T follicular helper cell (primary cell): ENCODE measurements at regions not wholly inside any gene's neighbourhood (a gene's known extent, or its start where the extent isn't known, plus 50 kb on each side); places are given as distances from the start of the nearest gene placed in this dataset.

ENCODE experiments used
- DNase-seq: peaks from one replicate; pipeline ENCODE4 v3.0.0-alpha.2; 2020; ENCODE audit warnings: low read depth

GRCh38 chr6:26149240-26149639 lies 62.0 kb downstream of the HFE start:
- no peak for DNase-seq

- no peak for DNase-seq
These were observed 65.2 kb downstream of the HFE start for GRCh38 chr6:26152226-26153101.

DNA sequence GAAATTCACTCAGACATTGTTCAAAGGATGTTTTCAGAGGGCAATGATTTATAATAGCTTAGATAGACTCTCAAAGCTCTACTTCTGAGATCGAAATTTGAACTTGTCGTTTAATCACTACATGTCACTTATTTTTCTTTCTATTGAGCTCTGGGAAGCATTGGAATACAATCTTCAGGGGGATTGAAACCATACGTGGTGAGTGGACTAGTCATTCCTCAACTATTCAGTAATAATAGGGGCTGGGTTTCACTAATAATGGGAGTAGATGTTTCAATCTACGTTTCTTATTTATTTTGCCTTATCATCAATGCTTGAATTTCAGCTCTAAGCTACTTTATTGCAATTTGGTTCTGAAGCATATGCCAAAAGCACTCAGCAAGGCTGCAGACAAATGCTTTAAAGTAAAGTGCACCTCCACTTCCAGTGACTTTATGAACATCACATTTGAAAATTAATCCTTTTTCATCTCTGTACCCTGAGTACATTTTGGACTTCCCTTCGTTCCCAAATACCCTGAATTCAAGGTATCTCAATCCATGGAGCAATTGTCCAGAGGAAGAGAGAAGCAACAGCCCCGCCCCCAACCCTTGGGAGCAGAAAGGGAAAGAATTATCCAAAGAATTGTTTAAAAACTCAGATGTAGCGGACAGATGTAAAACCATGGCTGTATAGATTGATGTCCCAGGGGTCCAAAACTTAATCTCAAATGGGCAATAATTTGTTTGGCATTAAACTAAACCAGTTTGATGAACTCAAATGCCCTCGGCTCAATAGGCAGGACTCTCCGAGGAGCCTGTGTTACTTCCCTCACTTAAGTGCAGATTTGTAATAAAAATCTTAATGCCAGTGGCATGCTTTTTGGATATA lies 68.1 kb downstream of the HFE start:
- DNase-seq, result no peak

- peak; percentile 71 for DNase-seq
These were observed 69.0 kb downstream of the HFE start for GRCh38 chr6:26156105-26156849.

DNA sequence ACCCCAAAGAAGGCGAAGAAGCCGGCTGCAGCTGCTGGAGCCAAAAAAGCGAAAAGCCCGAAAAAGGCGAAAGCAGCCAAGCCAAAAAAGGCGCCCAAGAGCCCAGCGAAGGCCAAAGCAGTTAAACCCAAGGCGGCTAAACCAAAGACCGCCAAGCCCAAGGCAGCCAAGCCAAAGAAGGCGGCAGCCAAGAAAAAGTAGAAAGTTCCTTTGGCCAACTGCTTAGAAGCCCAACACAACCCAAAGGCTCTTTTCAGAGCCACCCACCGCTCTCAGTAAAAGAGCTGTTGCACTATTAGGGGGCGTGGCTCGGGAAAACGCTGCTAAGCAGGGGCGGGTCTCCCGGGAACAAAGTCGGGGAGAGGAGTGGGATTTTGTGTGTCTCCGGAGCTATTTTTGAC lies 69.6 kb downstream of the HFE start:
- peak; percentile 61 for DNase-seq

DNA sequence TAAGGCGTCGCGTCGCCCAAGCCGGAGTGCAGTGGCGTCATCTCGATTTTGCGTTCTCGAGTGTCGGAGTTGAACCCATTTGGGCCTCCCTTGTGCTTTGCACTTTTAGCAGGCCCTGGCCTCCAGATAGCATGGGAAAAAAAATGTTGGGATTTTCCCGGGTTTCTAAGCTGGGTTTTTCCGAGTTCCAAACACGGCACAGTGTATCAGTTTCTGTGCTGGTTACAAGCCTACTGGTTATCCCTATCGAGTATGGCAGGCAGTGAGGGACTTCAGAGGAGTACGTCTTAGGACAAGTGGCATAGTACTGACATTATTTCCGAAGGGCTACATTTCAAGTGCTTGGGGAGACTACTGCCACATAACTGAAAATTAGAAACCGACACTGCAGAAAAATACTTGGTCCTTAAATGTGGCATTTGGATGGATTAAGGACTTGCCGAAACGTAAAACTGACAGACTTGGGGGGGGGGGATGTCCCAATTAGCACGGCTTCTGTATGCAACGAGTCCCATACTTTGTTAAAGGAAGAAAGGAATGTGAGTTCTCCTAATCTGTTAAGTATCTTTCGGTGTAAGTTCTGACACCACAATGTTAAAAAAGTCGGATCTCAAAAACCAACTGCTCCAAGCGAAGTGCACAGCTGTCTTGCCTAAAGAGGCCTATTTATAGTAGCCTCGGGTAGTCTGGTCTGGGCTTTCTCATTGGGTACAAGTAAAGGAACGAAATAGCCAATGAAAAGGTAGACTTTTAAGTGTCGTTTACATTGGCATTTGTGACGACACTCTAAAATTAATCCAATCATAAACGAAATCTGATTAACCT lies 70.2 kb downstream of the HFE start:
- peak; percentile 71 for DNase-seq

GRCh38 chr6:26158076-26158580 lies 70.9 kb downstream of the HFE start:
- DNase-seq, result peak; percentile 74

GRCh38 chr6:26158581-26159356 lies 71.5 kb downstream of the HFE start:
- DNase-seq, result peak; percentile 59

- DNase-seq, result no peak
These were observed 72.4 kb downstream of the HFE start for GRCh38 chr6:26159357-26160273.

DNA sequence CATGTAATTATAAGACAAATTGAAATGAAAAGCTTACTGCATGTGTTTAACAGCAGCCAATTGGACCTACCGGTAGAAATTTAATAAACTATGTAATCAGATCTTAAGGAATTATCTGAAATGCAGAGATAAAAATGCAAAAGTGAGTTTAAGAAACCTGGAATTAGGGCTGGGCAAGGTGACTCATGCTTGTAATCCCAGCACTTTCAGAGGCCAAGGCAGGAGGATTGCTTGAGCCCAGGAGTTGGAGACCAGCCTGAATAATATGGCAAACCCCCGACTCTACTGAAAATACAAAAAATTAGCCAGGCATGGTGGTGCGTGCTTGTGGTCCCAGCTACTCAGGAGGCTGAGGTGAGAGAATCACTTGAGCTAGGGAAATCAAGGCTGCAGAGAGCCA lies 74.1 kb downstream of the HFE start:
- no peak for DNase-seq

GRCh38 chr6:26162399-26162798 lies 75.2 kb downstream of the HFE start:
- no peak for DNase-seq

- DNase-seq, result no peak
These were observed 76.3 kb downstream of the HFE start for GRCh38 chr6:26163427-26164119.

GRCh38 chr6:26164120-26164505 lies 76.9 kb downstream of the HFE start:
- DNase-seq, result no peak

- DNase-seq, result no peak
These were observed 78.1 kb downstream of the HFE start for GRCh38 chr6:26165261-26165790.

DNA sequence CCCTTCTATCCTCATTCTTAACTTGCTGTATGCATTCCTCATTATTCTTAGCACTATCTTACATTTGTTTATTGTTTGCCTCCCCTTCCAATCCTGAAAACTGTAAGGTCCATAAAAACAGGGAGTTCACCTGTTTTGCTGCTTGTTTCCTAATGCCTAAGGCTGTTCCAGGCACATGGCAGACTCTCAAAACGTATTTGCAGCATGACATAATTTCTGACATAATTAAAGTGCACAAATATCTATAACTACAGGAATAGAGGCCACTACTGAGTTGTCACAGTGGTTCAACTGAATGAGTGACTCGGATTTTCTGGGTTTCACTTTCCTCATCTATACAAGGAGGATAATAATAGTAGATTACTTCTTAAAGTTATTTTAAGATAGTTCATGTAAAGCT lies 83.0 kb downstream of the HFE start:
- DNase-seq, result no peak

DNA sequence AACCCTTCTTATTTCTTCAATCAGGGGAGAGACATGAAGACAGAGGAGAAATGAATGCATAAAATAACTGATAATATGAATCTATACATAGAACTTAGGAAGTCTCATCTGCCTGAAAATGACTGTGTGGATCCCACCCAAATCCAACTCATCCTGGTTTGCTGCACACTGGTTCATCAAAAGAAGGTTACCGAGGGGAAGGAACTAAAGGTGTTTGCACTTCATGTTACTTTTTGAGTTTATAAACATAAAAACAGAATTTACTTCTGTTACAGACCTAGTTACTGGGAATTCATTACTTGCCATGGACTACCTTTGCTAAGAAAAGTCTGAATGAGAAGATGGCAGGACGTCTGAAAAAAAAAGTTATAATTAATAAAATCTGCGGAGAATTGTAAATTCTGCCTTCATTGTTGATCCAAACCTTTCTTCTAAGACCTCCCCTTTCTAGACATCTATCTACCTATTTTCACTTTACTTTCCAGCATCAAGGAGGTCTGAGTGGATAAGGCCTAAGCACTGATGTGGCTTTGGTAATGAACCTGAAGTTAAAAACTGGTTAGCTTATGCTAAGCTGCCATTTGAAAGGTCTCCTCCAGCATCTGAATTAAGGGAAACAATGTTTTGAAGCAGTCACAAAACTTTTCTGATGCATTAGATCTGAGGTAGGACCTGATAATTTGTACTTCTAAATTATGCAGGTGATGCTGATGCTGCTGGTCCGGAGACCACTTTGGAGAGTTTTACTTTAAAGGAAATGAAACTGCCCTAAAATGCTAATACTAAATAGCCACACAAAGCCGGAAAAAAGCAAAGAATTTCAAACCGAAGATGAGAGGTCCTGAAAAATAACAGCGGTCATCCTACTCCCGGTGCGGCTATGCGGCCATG lies 84.0 kb downstream of the HFE start:
- DNase-seq, result no peak

DNA sequence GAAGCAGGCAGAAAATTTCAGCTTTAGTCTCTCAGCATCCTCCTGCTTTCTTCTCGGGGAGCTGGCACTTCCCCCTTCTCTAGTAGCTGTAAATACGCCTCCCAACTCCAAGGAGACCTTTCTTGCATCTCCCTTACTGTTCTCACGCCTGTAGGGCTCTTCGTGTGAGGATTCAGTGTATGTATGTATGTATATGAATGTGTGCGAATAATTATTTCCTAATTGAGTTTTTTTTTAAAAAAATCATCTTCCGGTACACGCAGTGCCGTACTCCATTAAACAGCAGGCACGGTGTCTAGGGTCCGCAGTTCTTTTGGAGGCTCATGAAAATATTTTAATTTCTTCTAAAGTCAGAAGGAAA lies 85.4 kb downstream of the HFE start:
- DNase-seq, result peak; percentile 23

DNA sequence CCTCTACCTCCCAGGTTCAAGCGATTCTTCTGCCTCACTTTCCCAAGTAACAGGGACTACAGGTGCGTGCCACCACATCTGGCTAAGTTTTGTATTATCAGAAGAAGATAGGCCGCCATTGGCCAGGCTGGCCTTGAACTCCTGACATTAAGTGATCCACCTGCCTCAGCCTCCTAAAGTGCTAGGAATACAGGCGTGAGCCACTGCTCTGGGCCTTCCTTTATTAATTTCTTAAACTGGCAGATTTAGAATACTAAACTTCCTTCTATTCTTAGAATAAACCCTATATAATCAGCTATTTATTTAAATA lies 86.6 kb downstream of the HFE start:
- DNase-seq, result no peak
